NK-92 treated with Interleukin-12 subunit alpha and Interleukin-12 subunit beta, amount 100 ng/mL, for 24 hours (cell line): ENCODE measurements at regions not wholly inside any gene's neighbourhood (a gene's known extent, or its start where the extent isn't known, plus 50 kb on each side); places are given as distances from the start of the nearest gene placed in this dataset.

Source experiments
- DNase-seq: peaks from one replicate; lab custom pipeline; 2025; lab: John Stamatoyannopoulos, UW

DNA sequence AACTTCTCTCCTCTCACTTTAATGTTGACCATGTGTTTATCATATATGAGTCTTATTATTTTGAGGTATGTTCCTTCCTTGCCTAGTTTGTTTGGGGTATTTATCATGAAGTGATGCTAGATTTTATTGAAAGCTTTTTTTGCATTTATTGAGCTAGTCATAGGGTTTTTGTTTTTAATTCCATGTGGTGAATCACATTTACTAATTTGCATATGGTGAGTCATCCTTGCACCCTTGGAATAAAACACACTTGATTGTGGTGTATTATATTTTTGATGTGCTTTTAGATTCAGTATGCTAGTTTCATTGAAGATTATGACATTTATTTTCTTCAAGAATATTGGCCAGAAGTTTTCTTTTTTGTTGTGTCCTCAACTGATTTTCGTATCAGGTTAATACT, 464.6 kb downstream of the PCDH18 start:
- no peak for DNase-seq

- no peak for DNase-seq
Measured at GRCh38 chr4:137065311-137065710, 467.0 kb downstream of the PCDH18 start.

DNA sequence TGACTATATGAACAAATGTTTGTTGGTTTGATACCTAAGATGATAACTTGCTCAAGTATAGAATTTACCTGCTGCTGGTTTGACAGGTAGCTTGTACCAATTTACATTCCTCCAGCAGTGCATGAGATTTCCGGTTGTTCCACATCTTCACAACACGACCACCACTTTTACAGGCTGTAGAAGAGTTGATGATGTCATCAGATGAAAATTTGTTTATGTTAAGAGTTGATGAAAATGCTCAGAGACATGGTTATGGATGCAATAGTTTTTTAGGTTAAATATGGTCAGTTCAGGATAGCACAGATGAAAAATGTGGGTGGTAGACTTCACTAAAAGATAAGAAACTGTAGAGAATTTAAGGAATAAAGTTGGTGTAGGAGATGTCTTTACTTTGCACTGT, 468.3 kb downstream of the PCDH18 start:
- no peak for DNase-seq

DNA sequence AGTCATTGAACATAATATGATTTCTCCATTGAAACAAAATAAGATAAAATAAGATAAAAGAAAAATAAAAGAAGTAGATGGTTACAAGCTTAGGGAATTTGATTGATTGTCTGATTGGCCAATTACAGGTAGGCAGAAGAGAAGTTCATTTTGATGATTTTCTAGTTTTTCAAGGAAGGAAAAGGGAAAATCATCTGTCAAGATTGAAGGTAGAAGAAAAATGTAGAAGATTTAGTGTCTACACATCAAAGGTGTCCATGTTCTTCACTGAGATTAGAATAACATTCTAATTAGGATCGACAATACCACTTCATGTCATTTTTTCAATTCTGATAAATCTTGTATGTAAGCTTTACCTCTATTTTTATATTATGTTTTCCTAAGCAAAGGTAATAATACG, 489.1 kb downstream of the PCDH18 start:
- DNase-seq: no peak

GRCh38 chr4:137039370-137039769, 492.9 kb downstream of the PCDH18 start:
- no peak for DNase-seq

GRCh38 chr4:137032222-137032621, 500.1 kb downstream of the PCDH18 start:
- no peak for DNase-seq

- DNase-seq: no peak
Measured at GRCh38 chr4:137029026-137029425, 503.3 kb downstream of the PCDH18 start.

DNA sequence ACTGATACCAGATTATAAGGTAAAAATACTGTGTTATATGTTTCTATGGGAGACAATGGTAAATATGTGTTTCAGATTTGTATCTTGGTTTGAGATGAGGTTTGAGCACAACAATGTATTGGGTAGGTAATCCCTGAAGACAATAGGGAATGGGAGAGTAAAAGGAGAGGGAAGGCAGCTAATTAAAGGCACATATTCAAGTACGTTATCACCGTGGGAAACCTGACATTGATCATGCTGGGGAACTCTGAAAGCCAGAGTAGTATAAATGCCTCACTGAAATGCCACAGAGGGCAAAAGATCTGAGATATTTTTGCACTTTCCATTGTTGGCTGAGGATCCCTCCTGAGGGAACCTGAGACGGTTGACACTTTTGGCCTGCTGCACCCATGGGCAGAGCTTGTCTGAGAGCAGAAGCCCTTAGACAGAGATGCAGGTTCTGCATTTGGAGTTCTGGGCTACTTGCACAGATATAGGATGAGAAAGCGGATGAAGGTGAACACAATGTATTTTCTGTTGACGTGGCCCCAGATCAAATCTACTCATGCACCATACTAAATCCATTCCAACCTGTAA, 506.7 kb downstream of the PCDH18 start:
- no peak for DNase-seq

DNA sequence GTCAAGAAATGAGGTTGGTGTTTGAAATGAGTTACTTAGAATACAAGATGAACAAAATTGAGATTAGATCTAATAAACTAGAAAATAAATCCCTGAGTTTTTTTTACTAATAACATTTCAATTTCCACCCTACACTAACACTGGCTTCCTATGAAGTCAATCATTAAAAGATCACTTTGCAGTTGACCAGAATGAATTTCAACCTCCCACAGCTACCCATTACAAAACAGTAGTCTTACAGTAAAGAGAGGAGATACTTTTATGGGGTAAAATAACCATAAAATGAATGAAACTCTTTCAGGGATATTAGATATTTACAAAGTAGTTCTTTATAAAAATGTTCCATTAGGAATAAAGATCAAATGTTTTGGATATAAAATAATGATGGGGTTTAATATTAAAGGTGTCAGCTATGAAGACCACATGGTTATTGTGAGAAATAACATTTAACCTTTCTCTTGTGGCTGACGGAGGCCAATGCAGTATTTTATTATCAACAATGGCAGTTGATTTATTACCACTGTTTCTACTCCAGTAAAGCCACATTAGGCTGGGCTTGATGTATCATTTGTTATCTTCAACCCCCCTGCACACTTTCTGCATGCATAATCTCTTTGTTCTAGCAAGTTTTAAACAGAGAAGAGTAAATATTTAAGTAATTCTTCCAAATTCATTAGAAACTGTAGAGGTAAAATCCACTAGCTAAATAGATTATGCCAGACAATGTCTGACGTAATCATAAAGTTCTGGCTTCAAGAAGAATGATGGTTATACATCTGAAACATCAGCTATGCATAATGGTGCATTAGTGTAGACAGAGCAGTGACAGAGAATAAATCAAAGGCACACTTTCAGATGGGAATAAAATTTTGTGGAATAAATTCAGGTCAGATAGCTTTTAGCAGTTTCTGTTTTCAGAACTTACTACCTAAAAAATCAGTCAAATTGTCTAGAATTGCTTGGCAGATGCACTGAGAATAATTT, 516.6 kb downstream of the PCDH18 start:
- no peak for DNase-seq

DNA sequence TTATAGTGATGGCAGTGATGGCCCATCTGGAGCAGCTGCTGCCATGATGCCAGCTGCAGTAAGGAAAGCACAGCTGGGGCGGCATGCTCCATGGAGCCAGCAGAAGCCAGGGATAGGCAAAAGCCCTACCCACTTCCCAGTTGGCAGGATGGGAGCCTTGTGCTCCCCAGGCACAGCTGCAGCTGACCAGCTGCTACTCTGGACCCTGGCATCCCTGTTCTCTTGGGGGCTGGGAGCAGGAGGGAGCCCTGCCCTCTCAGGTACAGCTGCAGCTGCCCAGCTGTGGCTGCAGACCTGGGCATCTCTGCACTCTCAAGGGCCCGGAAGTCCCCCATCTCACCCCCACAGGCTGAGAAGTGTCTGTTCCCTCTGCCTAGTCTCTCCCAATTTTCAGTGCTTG, 531.9 kb downstream of the PCDH18 start:
- DNase-seq: no peak

DNA sequence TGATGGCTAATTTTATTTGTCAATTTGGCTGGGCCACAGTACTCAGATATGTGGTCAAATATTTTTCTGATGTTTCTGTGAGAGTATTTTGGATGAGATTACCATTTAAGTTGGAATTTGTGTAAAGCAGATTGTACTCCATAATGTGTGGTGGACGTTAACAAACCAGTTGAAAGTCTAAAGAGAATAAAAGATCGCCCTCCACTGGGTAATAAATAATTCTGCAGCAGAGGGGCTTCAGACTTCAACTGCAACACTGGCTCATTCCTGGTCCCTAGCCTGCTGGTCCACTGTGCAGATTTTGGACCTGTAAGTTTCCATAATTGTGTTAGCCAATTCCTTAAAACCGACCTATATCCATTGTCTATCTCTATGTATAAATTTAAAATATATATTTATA, 540.3 kb downstream of the PCDH18 start:
- DNase-seq: no peak

- DNase-seq: no peak
Measured at GRCh38 chr4:136985683-136986082, 546.6 kb downstream of the PCDH18 start.

DNA sequence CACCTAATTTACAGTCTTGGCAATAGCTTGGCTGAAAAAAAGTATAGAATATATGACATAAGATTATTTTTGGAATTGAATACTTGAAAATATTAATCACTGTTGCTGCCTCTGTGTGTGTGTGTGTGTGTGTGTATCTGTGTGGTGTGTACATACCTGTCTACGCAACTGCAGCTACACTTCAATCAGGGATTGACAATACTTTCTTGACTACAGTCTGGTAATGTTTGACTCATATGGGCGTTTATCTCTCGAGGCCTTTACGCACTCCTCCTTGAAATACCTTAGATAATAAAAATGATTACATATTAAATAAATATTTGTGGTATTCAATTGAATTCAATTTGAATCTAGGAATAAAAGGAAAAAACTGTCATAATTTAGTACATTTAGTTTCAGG, 565.2 kb downstream of the PCDH18 start:
- DNase-seq: no peak

DNA sequence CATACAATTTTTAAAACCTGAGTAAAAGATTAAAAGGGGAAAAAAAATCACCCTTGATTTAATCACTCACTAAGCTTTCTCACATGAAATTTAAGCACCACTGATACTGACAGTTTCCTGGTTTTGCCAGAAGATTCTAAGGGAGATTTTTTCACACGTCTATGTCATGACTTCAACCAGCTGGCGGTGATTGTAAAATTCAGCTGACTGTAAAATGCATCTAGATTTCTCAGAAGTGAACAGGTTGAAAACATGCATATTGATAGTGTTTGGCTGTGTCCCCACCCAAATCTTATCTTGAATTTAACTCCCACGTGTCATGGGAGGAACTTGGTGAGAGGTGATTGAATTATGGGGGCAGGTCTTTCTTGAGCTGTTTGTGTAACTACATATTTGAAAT, 566.8 kb downstream of the PCDH18 start:
- no peak for DNase-seq

DNA sequence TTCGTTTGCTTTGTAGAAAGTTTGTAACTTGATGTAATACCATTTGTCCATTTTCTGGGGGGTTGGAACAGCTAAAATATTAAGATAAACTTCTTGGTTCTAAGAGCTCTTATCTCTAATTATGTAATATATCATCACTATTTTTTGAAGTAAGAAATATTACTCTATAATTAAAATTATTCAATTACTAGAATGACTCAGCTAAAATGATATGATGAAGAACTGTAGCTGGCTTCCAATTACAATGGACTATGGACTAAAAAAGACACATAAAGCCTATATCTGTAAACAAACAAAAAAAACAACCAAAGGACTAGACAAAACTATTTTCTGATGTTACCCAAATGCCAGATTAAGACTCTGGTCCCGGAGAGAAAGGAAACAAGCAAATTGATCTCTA, 569.4 kb downstream of the PCDH18 start:
- no peak for DNase-seq

GRCh38 chr4:136946307-136946907, 585.9 kb downstream of the PCDH18 start:
- no peak for DNase-seq

DNA sequence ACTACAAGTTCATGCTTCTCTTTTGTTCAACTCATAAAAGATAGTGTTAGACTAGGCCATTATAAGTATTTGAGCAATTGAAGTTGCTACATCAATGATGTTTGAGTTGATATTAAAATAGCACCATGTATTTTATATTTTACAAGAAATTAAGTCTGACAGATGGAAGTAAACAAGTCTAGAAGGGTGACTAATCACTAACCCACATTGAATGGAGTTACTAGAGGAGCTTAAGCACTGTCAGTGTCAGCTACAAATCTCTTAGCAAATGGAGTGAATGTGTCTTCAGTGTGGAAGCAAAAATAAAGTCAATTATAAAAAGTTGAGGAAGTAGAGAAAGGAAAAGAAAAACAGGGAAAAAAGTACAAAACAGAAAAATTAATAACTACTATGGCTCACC, 592.5 kb downstream of the PCDH18 start:
- no peak for DNase-seq

GRCh38 chr4:136935871-136936270, 596.4 kb downstream of the PCDH18 start:
- no peak for DNase-seq

- no peak for DNase-seq
Measured at GRCh38 chr4:136935305-136935704, 597.0 kb downstream of the PCDH18 start.

DNA sequence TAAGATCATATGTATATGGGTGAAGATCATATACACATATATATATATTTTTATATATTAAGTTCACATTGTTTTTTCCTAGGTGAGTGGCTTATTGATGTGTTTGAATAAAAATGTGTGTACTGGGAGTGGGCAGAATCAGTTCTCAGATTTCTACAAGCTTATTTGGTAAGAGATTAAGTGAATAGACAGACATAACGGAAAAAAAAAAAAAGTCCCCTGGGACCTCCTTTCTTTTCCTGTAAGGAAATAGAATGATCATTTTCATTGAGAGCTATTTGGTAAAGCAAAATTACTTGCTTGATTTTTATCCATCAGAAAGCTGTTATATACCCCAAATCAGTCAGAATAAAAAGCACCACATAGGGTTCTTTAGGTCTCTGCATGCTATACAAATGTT, 597.7 kb downstream of the PCDH18 start:
- no peak for DNase-seq

DNA sequence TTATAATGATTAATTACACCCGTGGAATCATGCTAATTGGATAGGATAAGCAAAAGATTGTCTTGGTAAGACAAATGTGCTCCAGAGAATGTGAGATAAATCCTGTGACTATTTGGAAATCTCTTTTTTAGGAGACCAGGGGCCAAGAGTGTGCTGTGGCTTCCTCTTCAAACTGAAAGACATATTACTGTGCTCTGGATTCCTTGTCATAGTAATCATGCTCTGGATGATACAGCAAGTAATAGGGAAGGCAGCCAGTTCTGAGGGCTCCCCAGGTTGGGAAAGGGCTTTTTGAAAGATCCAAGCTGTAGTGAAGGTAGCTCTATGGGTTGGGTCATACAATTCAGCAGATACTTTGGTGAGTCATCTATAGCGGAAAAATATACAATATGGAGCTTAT, 600.5 kb downstream of the PCDH18 start:
- DNase-seq: no peak

GRCh38 chr4:136928957-136929411, 603.3 kb downstream of the PCDH18 start:
- DNase-seq: no peak

DNA sequence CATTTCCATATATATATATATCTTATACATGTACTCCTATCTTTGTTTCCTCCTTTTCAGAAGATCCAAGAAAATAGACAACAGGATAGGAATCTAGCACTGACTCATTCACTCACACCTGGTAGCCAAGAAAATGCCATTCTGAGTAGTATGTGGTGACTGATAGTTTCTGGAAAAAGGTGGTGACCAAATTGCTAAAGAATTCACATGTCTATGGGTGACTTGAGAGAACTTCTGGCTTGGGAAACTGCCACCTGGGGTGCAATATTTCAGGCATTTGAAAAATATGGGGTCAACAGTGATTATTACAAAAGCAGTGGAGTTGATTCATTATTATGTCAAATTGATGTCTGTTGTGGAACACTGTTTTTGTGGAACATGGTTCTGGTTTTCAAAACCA, 605.1 kb downstream of the PCDH18 start:
- no peak for DNase-seq
